H9 (cell line): ENCODE measurements at regions not wholly inside any gene's neighbourhood (a gene's known extent, or its start where the extent isn't known, plus 50 kb on each side); places are given as distances from the start of the nearest gene placed in this dataset.

Experiments
- DNase-seq: peaks from one replicate; pipeline ENCODE4 v3.0.0-alpha.2; 2017
- H2AFZ ChIP-seq: one replicate; pipeline ENCODE4 v1.6.1; 2013; ENCODE audit warnings: mild to moderate bottlenecking, low read length, control low read depth, moderate library complexity
- H2AK5ac ChIP-seq: 2 replicates; pipeline ENCODE4 v1.6.1; 2013; ENCODE audit warnings: low read length, control low read depth, mixed read lengths; ENCODE audit not compliant: insufficient read length
- H2BK120ac ChIP-seq: one replicate; pipeline ENCODE4 v1.6.1; 2013; ENCODE audit warnings: low read depth, mild to moderate bottlenecking, low read length, control low read depth, inconsistent platforms; ENCODE audit not compliant: poor library complexity, severe bottlenecking
- H2BK12ac ChIP-seq: 2 replicates; pipeline ENCODE4 v1.6.1; 2013; ENCODE audit warnings: low read length, control low read depth, mixed read lengths, low read depth; ENCODE audit not compliant: insufficient read length
- H2BK15ac ChIP-seq: 2 replicates; pipeline ENCODE4 v1.6.1; 2013; ENCODE audit warnings: low read depth, low read length, control low read depth
- H2BK20ac ChIP-seq: one replicate; pipeline ENCODE4 v1.6.1; 2013; ENCODE audit warnings: low read depth, mild to moderate bottlenecking, low read length, control low read depth, inconsistent platforms; ENCODE audit not compliant: poor library complexity, severe bottlenecking
- H2BK5ac ChIP-seq: 2 replicates; pipeline ENCODE4 v1.6.1; 2013; ENCODE audit warnings: low read length, control low read depth, mixed read lengths; ENCODE audit not compliant: insufficient read length
- H3K14ac ChIP-seq: 2 replicates; pipeline ENCODE4 v1.6.1; 2013; ENCODE audit warnings: low read length, control low read depth; ENCODE audit not compliant: insufficient read depth
- H3K18ac ChIP-seq: 2 replicates; pipeline ENCODE4 v1.6.1; 2013; ENCODE audit warnings: low read depth, mild to moderate bottlenecking, mixed read lengths, low read length, control low read depth; ENCODE audit not compliant: insufficient read length
- H3K23ac ChIP-seq: 2 replicates; pipeline ENCODE4 v1.6.1; 2013; ENCODE audit warnings: low read length, control low read depth, mixed read lengths, low read depth; ENCODE audit not compliant: insufficient read length
- H3K23me2 ChIP-seq: 2 replicates; pipeline ENCODE4 v1.6.1; 2013; ENCODE audit warnings: low read depth, mild to moderate bottlenecking, mixed read lengths, low read length, control low read depth; ENCODE audit not compliant: insufficient read length, poor library complexity, severe bottlenecking
- H3K27ac ChIP-seq: 2 replicates; pipeline ENCODE4 v1.5.1; 2013; ENCODE audit warnings: low read length, control low read depth, mixed read lengths, low read depth; ENCODE audit not compliant: insufficient read length
- H3K27me3 ChIP-seq: 2 replicates; pipeline ENCODE4 v1.6.1; 2013; ENCODE audit warnings: low read length, control low read depth, inconsistent platforms; ENCODE audit not compliant: insufficient read depth
- H3K4ac ChIP-seq: 2 replicates; pipeline ENCODE4 v1.6.1; 2013; ENCODE audit warnings: low read depth, mild to moderate bottlenecking, control low read depth, inconsistent platforms, low read length, moderate library complexity
- H3K4me1 ChIP-seq: 2 replicates; pipeline ENCODE4 v1.6.1; 2013; ENCODE audit warnings: low read length, control low read depth, inconsistent platforms; ENCODE audit not compliant: insufficient read depth
- H3K4me2 ChIP-seq: 2 replicates; pipeline ENCODE4 v1.6.1; 2013; ENCODE audit warnings: low read length, control low read depth, mixed read lengths; ENCODE audit not compliant: insufficient read length, insufficient read depth
- H3K56ac ChIP-seq: 2 replicates; pipeline ENCODE4 v1.6.1; 2013; ENCODE audit warnings: low read depth, mild to moderate bottlenecking, mixed read lengths, low read length, control low read depth; ENCODE audit not compliant: insufficient read length
- H3K79me1 ChIP-seq: 2 replicates; pipeline ENCODE4 v1.6.1; 2013; ENCODE audit warnings: low read depth, mild to moderate bottlenecking, moderate library complexity, low read length, control low read depth, inconsistent platforms; ENCODE audit not compliant: insufficient read depth, poor library complexity, severe bottlenecking
- H3K79me2 ChIP-seq: 2 replicates; pipeline ENCODE4 v1.6.1; 2013; ENCODE audit warnings: low read length, control low read depth, inconsistent platforms; ENCODE audit not compliant: insufficient read depth
- H3K9ac ChIP-seq: 2 replicates; pipeline ENCODE4 v1.6.1; 2013; ENCODE audit warnings: low read length, control low read depth, mixed read lengths; ENCODE audit not compliant: insufficient read length; ENCODE audit errors: extremely low read depth
- H3K9me3 ChIP-seq: one replicate; pipeline ENCODE4 v1.6.1; 2013; ENCODE audit warnings: low read depth, low read length, inconsistent platforms; ENCODE audit not compliant: control insufficient read depth
- H3T11ph ChIP-seq: one replicate; pipeline ENCODE4 v1.6.1; 2013; ENCODE audit warnings: mild to moderate bottlenecking, low read length, control low read depth, inconsistent platforms
- H4K20me1 ChIP-seq: one replicate; pipeline ENCODE4 v1.6.1; 2013; ENCODE audit not compliant: control insufficient read depth, insufficient read length, insufficient read depth
- H4K5ac ChIP-seq: 2 replicates; pipeline ENCODE4 v1.6.1; 2013; ENCODE audit warnings: low read depth, mild to moderate bottlenecking, mixed read lengths, low read length, control low read depth; ENCODE audit not compliant: insufficient read length
- H4K8ac ChIP-seq: replicated peaks from 2 replicates; pipeline ENCODE4 v1.6.1; 2013; ENCODE audit warnings: low read length, control low read depth, mixed read lengths, low read depth; ENCODE audit not compliant: insufficient read length
- H4K91ac ChIP-seq: 2 replicates; pipeline ENCODE4 v1.6.1; 2013; ENCODE audit warnings: low read depth, mild to moderate bottlenecking, moderate library complexity, mixed read lengths, low read length, control low read depth; ENCODE audit not compliant: insufficient read length
- H3K27ac Mint-ChIP-seq, 3 experiments: 2 replicates in 2 of 3; 3 replicates in 1 of 3; pipeline ENCODE4 v1.8.0; 2020 to 2021; ENCODE audit warnings: mixed read lengths in 3 of 3, mild to moderate bottlenecking in 1 of 3, moderate library complexity in 1 of 3
- H3K27me3 Mint-ChIP-seq: 2 replicates; pipeline ENCODE4 v1.8.0; 2021; ENCODE audit warnings: low read depth, mild to moderate bottlenecking, moderate library complexity, mixed read lengths
- H3K36me3 Mint-ChIP-seq, 3 experiments: 2 replicates in 2 of 3; 3 replicates in 1 of 3; pipeline ENCODE4 v1.8.0; 2020 to 2021; ENCODE audit warnings: low read depth in 3 of 3, mixed read lengths in 3 of 3; ENCODE audit not compliant: insufficient read depth in 1 of 3
- H3K4me1 Mint-ChIP-seq, 2 experiments: 2 replicates each; pipeline ENCODE4 v1.8.0; 2020; ENCODE audit warnings: mixed read lengths in 2 of 2
- H3K4me3 Mint-ChIP-seq, 2 experiments: 2 replicates in 1 of 2; 3 replicates in 1 of 2; pipeline ENCODE4 v1.8.0; 2020 to 2021; ENCODE audit warnings: mild to moderate bottlenecking in 2 of 2, mixed read lengths in 2 of 2, moderate library complexity in 1 of 2
- H3K9me3 Mint-ChIP-seq, 2 experiments: 2 replicates in 1 of 2; 3 replicates in 1 of 2; pipeline ENCODE4 v1.8.0; 2020; ENCODE audit warnings: mild to moderate bottlenecking in 2 of 2, mixed read lengths in 2 of 2, moderate library complexity in 1 of 2
- WGBS: extraction: QIAGEN DNeasy Blood & Tissue Kit; methylation state at CpG from one replicate; pipeline ENCODE4 v1.1.7; 2013; ENCODE audit warnings: missing lambda C conversion rate, low lambda C conversion rate, mixed read lengths; ENCODE audit not compliant: insufficient read length; ENCODE audit errors: extremely low coverage; 5-methylcytosine and 5-hydroxymethylcytosine counted together
- TF ChIP-seq, protein P1 (sequence below): fragments of 200-600 bp; sonication (generic); conservative IDR thresholded peaks from 3 replicates; pipeline ENCODE4 v1.8.0; 2021; ENCODE audit warnings: antibody characterized with exemption, mild to moderate bottlenecking

DNA sequence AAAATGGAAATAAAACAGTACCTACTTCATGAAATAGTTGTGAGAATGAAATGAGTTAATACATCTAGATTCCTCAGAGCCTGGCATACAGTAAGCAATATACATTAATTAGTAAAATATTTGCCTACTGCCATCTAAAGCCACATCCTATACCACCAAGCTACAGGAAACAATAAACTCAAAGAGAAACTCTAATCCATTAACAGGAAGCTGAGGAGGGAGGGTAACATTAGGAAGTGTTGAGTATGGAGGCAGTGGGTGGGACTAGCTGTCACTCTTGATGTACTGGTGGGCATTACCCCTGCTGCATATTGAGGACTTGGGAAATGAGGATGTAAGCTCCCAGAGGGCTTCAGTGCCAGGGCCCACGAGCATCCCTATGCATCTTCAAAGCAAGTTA lies 396.5 kb downstream of the TNS1 start:
- Histone ChIP-seq H2AK5ac (no peak overlapping the region), H2BK5ac (no peak overlapping the region), H2BK12ac (no peak overlapping the region), H4K8ac (no peak overlapping the region), H3K4me2 (no peak overlapping the region), H3K79me2 (no peaks in the 10 kb centered on the region), H3K56ac (no peak overlapping the region), H4K91ac (no peak overlapping the region), H3K9ac (no peak overlapping the region), H3K27me3 (no peaks in the 10 kb centered on the region), H2BK20ac (no peak overlapping the region), H3K27ac (no peak overlapping the region), H2AFZ (no peak overlapping the region), H4K5ac (no peak overlapping the region), H2BK15ac (no peak overlapping the region), H3K23ac (no peak overlapping the region), H3K14ac (no peak overlapping the region), H3K18ac (no peak overlapping the region), H3K23me2 (no peaks in the 10 kb centered on the region), H3K9me3 (no peaks in the 10 kb centered on the region), H3K4ac (no peak overlapping the region), H3T11ph (no peak overlapping the region), H2BK120ac (no peak overlapping the region), H4K20me1 (no peaks in the 10 kb centered on the region), H3K4me1 (no peaks in the 10 kb centered on the region), H3K79me1 (no peaks in the 10 kb centered on the region)
- no peak overlapping the region for H3K27ac Mint-ChIP-seq
- TF ChIP-seq, protein P1, sequence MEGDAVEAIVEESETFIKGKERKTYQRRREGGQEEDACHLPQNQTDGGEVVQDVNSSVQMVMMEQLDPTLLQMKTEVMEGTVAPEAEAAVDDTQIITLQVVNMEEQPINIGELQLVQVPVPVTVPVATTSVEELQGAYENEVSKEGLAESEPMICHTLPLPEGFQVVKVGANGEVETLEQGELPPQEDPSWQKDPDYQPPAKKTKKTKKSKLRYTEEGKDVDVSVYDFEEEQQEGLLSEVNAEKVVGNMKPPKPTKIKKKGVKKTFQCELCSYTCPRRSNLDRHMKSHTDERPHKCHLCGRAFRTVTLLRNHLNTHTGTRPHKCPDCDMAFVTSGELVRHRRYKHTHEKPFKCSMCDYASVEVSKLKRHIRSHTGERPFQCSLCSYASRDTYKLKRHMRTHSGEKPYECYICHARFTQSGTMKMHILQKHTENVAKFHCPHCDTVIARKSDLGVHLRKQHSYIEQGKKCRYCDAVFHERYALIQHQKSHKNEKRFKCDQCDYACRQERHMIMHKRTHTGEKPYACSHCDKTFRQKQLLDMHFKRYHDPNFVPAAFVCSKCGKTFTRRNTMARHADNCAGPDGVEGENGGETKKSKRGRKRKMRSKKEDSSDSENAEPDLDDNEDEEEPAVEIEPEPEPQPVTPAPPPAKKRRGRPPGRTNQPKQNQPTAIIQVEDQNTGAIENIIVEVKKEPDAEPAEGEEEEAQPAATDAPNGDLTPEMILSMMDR, result no peak
- peaks cover 17 to 20% of the 10 kb centered on the region in 2 experiments for H3K4me1 Mint-ChIP-seq
- H3K4me3 Mint-ChIP-seq, result no peak overlapping the region
- no peaks in the 10 kb centered on the region for H3K9me3 Mint-ChIP-seq
- H3K36me3 Mint-ChIP-seq, result no peaks in the 10 kb centered on the region
- WGBS, result no CpG with 5 or more reads among the region's 1 CpG
- no peak for DNase-seq
- peaks cover 11% of the 10 kb centered on the region for H3K27me3 Mint-ChIP-seq
